VCaP (cell line): ENCODE measurements at regions not wholly inside any gene's neighbourhood (a gene's known extent, or its start where the extent isn't known, plus 50 kb on each side); places are given as distances from the start of the nearest gene placed in this dataset.

Experiments used
- H3K27ac ChIP-seq: fragments of 450-650 bp; 2 replicates; pipeline ENCODE4 v1.5.1; 2017
- CTCF ChIP-seq: fragments of 450-650 bp; conservative IDR thresholded peaks from 2 replicates; pipeline ENCODE4 v1.5.1; 2017; ENCODE audit warnings: mild to moderate bottlenecking, moderate library complexity

GRCh38 chr2:17162713-17163112, 355.5 kb downstream of the RAD51AP2 start:
- TF ChIP-seq CTCF = no peak

GRCh38 chr2:17160594-17160993, 357.6 kb downstream of the RAD51AP2 start:
- no peak overlapping the region for H3K27ac ChIP-seq
- no peak for TF ChIP-seq CTCF

More at GRCh38 chr2:17162713-17163112, 355.5 kb downstream of the RAD51AP2 start:
- H3K27ac ChIP-seq = no peak overlapping the region

- no peak overlapping the region for H3K27ac ChIP-seq
- no peak for TF ChIP-seq CTCF
Measured at GRCh38 chr2:17156086-17156485, 362.2 kb downstream of the RAD51AP2 start.

- TF ChIP-seq CTCF = no peak
- no peak overlapping the region for H3K27ac ChIP-seq
Measured at GRCh38 chr2:17149945-17150344, 368.3 kb downstream of the RAD51AP2 start.

- no peak overlapping the region for H3K27ac ChIP-seq
- peak; percentile 78 for TF ChIP-seq CTCF
Measured at GRCh38 chr2:17148407-17149145, 369.7 kb downstream of the RAD51AP2 start.

- no peak overlapping the region for H3K27ac ChIP-seq
- no peak for TF ChIP-seq CTCF
Measured at GRCh38 chr2:17146358-17146757, 371.9 kb downstream of the RAD51AP2 start.

GRCh38 chr2:17136877-17137276, 381.4 kb downstream of the RAD51AP2 start:
- TF ChIP-seq CTCF = no peak
- H3K27ac ChIP-seq = no peak overlapping the region
